HEK293 (cell line): ENCODE measurements at regions not wholly inside any gene's neighbourhood (a gene's known extent, or its start where the extent isn't known, plus 50 kb on each side); places are given as distances from the start of the nearest gene placed in this dataset.

ENCODE experiments used
- CTCF ChIP-seq: fragments of 450-650 bp; formaldehyde crosslinking; IDR thresholded peaks from 2 replicates; pipeline ENCODE4 v1.5.1; 2016; ENCODE audit warnings: missing biosample characterization, missing genetic modification characterization
- ZNF324 ChIP-seq: fragments of 450-650 bp; formaldehyde crosslinking; IDR thresholded peaks from 2 replicates; pipeline ENCODE4 v1.5.1; 2016; ENCODE audit warnings: missing biosample characterization, missing genetic modification characterization
- ZNF501 ChIP-seq: fragments of 450-650 bp; formaldehyde crosslinking; IDR thresholded peaks from 2 replicates; pipeline ENCODE4 v1.5.1; 2016; ENCODE audit warnings: missing biosample characterization, missing genetic modification characterization

- TF ChIP-seq CTCF (tag by site-specific recombination) (no peak), ZNF324 (no peak), ZNF501 (tag by site-specific recombination) (no peak)
These were observed 442.9 kb downstream of the MCTP2 start for GRCh38 chr15:94674296-94674695.
